ENCODE measurements at regions not wholly inside any gene's neighbourhood (a gene's known extent, or its start where the extent isn't known, plus 50 kb on each side); places are given as distances from the start of the nearest gene placed in this dataset.

- no peak for DNase-seq (ENCODE audit: low read depth, low spot score)
- Mint-ChIP-seq H3K4me3 (peak overlapping the region; percentile 17), H3K36me3 (ENCODE audit: low read depth) (no peaks in the 10 kb centered on the region), H3K27ac (ENCODE audit: unreplicated experiment) (no peak overlapping the region), H3K9me3 (no peaks in the 10 kb centered on the region), H3K4me1 (peaks cover 24% of the 10 kb centered on the region), H3K27me3 (ENCODE audit: low read depth) (peaks cover 72% of the 10 kb centered on the region)
- TF ChIP-seq, protein P1, sequence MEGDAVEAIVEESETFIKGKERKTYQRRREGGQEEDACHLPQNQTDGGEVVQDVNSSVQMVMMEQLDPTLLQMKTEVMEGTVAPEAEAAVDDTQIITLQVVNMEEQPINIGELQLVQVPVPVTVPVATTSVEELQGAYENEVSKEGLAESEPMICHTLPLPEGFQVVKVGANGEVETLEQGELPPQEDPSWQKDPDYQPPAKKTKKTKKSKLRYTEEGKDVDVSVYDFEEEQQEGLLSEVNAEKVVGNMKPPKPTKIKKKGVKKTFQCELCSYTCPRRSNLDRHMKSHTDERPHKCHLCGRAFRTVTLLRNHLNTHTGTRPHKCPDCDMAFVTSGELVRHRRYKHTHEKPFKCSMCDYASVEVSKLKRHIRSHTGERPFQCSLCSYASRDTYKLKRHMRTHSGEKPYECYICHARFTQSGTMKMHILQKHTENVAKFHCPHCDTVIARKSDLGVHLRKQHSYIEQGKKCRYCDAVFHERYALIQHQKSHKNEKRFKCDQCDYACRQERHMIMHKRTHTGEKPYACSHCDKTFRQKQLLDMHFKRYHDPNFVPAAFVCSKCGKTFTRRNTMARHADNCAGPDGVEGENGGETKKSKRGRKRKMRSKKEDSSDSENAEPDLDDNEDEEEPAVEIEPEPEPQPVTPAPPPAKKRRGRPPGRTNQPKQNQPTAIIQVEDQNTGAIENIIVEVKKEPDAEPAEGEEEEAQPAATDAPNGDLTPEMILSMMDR (conservative IDR thresholded peaks at IDR 0.05): no peak
Observed at GRCh38 chr5:73266925-73267765, 94.2 kb downstream of the TMEM174 start.

DNA sequence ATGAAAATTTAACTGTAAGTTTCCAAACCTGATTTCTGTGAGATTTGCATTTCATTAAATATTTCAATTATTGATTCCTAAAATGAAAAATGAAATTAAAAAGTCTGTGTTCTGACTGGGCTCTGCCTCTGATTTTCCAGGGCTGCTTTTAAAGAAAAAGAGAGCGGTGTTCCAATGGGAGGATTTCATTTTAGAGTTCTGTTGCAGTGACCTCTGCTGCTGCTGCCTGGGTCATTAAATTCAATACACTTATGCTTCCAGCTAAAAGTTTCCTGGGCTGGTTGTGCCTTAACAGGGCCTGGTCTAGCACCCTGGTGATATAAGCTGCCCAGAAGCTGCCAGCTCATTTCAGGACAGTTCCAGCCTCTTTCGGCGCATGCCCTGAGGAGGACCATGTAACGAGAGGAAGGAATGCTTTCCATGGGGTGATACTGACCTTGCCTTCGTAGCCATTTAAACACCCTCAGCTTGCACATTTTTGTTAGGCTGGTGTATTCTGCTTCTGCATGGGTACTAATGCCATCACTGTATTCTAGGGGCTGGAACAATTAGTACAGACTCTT, 93.3 kb downstream of the TMEM174 start:
- peaks cover 74% of the 10 kb centered on the region for H3K27me3 Mint-ChIP-seq (ENCODE audit: low read depth)
- no peaks in the 10 kb centered on the region for H3K9me3 Mint-ChIP-seq
- TF ChIP-seq, protein P1 (conservative IDR thresholded peaks at IDR 0.05): no peak
- no peak for DNase-seq (ENCODE audit: low read depth, low spot score)
- H3K4me1 Mint-ChIP-seq: peaks cover 24% of the 10 kb centered on the region
- no peak overlapping the region for H3K27ac Mint-ChIP-seq (ENCODE audit: unreplicated experiment)
- H3K4me3 Mint-ChIP-seq: no peak overlapping the region
- no peaks in the 10 kb centered on the region for H3K36me3 Mint-ChIP-seq (ENCODE audit: low read depth)

GRCh38 chr5:73265641-73266040, 92.6 kb downstream of the TMEM174 start:
- peaks cover 74% of the 10 kb centered on the region for H3K27me3 Mint-ChIP-seq (ENCODE audit: low read depth)
- H3K9me3 Mint-ChIP-seq: no peaks in the 10 kb centered on the region
- H3K4me3 Mint-ChIP-seq: no peak overlapping the region
- DNase-seq (ENCODE audit: low read depth, low spot score): no peak
- peaks cover 24% of the 10 kb centered on the region for H3K4me1 Mint-ChIP-seq
- no peaks in the 10 kb centered on the region for H3K36me3 Mint-ChIP-seq (ENCODE audit: low read depth)
- TF ChIP-seq, protein P1 (conservative IDR thresholded peaks at IDR 0.05): no peak
- no peak overlapping the region for H3K27ac Mint-ChIP-seq (ENCODE audit: unreplicated experiment)

DNA sequence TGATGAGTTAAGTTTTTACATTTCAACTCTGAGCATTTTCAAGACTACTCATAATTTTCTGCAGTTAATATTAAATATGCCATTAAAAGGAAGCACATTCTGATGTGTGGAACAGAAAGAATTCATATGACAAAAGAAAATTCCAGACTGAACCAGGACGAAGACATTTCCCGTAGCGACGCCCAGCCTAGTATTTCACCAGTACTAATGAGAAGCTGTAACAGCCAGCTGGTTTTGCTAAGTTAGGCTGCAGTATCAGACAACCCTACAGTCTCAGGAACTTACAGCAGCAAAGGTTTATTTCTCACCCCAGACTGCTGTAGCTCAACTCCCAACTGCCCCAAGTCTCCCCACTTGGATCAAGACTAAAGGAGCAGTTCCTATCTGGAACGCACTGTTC, 91.6 kb downstream of the TMEM174 start:
- Mint-ChIP-seq H3K27ac (ENCODE audit: unreplicated experiment) (no peak overlapping the region), H3K27me3 (ENCODE audit: low read depth) (peaks cover 64% of the 10 kb centered on the region), H3K9me3 (peaks cover under 1% of the 10 kb centered on the region), H3K4me1 (peaks cover 24% of the 10 kb centered on the region), H3K4me3 (no peak overlapping the region), H3K36me3 (ENCODE audit: low read depth) (no peaks in the 10 kb centered on the region)
- TF ChIP-seq, protein P1 (conservative IDR thresholded peaks at IDR 0.05): no peak
- no peak for DNase-seq (ENCODE audit: low read depth, low spot score)

DNA sequence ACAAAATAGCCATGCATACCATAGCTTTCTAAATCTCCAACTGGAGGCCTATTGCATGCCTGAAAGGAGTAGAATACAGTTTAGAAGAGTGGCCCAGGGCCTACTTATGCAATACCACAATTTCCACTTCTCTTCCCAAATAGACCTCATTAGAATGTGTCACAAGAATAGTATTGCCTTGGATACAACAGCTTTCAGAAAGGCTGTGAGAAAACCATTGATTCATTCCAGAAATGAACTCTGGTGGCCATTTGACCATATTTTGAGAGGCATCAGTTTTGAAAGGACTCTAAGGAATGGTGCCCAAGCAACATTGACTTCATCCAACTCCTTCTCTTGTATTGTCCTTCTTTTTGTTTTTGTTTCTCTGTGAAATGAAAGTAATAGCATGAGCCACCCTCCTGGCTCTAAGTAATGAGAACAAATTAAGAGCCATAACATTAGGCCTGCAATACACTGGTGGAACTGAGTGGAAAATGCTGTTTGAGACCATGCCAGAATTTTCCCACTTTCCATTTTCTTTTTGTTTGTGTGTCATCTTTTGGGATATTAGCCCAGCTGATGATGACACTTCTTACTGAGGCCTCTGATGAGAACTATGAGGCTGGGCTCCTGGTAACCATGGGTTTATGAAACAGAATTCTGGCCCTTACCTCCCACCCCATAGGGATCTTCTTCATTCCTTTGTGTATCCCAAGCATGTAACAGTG, 90.2 kb downstream of the TMEM174 start:
- Mint-ChIP-seq H3K27me3 (ENCODE audit: low read depth) (peaks cover 58% of the 10 kb centered on the region), H3K9me3 (peaks cover 2% of the 10 kb centered on the region), H3K27ac (ENCODE audit: unreplicated experiment) (no peak overlapping the region), H3K36me3 (ENCODE audit: low read depth) (no peaks in the 10 kb centered on the region), H3K4me3 (no peak overlapping the region), H3K4me1 (peaks cover 20% of the 10 kb centered on the region)
- TF ChIP-seq, protein P1 (conservative IDR thresholded peaks at IDR 0.05): no peak
- DNase-seq (ENCODE audit: low read depth, low spot score): no peak

Data from neural crest cell (in vitro differentiated cells).